ENCODE measurements at regions not wholly inside any gene's neighbourhood (a gene's known extent, or its start where the extent isn't known, plus 50 kb on each side); places are given as distances from the start of the nearest gene placed in this dataset.

GRCh38 chr14:53458368-53458814, 305.3 kb upstream of the DDHD1 start:
- H3K9me3 ChIP-seq, result no peaks in the 10 kb centered on the region
- H3K4me3 ChIP-seq (ENCODE audit: low read depth in 1 of 2, low read length in 1 of 2), result no peak overlapping the region
- H3K27me3 ChIP-seq, result no peaks in the 10 kb centered on the region
- TF ChIP-seq, protein P1, sequence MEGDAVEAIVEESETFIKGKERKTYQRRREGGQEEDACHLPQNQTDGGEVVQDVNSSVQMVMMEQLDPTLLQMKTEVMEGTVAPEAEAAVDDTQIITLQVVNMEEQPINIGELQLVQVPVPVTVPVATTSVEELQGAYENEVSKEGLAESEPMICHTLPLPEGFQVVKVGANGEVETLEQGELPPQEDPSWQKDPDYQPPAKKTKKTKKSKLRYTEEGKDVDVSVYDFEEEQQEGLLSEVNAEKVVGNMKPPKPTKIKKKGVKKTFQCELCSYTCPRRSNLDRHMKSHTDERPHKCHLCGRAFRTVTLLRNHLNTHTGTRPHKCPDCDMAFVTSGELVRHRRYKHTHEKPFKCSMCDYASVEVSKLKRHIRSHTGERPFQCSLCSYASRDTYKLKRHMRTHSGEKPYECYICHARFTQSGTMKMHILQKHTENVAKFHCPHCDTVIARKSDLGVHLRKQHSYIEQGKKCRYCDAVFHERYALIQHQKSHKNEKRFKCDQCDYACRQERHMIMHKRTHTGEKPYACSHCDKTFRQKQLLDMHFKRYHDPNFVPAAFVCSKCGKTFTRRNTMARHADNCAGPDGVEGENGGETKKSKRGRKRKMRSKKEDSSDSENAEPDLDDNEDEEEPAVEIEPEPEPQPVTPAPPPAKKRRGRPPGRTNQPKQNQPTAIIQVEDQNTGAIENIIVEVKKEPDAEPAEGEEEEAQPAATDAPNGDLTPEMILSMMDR (IDR thresholded peaks at IDR 0.05), result no peak
- H3K4me1 ChIP-seq (ENCODE audit: control insufficient read depth in 1 of 2, insufficient read depth in 1 of 2, low read depth in 1 of 2, low read length in 1 of 2), result no peaks in the 10 kb centered on the region
- no peak overlapping the region for H3K27ac ChIP-seq
- H3K36me3 ChIP-seq, result no peaks in the 10 kb centered on the region

DNA sequence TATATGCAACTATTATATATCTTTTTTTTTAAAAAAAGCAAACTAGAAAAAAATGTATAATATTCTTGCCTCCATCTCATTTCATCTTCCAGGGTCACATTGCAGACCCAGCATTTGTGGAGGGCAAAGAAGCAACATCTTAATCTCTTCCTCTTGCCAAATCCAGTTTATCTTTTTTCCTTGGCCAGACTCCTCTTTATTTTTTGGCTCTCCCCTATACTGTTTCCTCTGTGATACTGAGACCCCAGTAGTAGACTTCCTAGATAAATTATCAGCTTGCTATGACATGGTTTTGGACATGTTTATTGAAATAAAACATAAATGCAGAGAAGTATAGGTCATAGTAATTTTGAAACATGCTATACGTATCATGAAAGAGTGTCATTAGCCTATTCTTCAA, 303.8 kb upstream of the DDHD1 start:
- Histone ChIP-seq H3K4me1 (ENCODE audit: control insufficient read depth in 1 of 2, insufficient read depth in 1 of 2, low read depth in 1 of 2, low read length in 1 of 2) (no peaks in the 10 kb centered on the region), H3K27ac (no peak overlapping the region), H3K9me3 (no peaks in the 10 kb centered on the region), H3K27me3 (no peaks in the 10 kb centered on the region), H3K36me3 (no peaks in the 10 kb centered on the region), H3K4me3 (ENCODE audit: low read depth in 1 of 2, low read length in 1 of 2) (no peak overlapping the region)
- TF ChIP-seq, protein P1 (IDR thresholded peaks at IDR 0.05), result no peak

DNA sequence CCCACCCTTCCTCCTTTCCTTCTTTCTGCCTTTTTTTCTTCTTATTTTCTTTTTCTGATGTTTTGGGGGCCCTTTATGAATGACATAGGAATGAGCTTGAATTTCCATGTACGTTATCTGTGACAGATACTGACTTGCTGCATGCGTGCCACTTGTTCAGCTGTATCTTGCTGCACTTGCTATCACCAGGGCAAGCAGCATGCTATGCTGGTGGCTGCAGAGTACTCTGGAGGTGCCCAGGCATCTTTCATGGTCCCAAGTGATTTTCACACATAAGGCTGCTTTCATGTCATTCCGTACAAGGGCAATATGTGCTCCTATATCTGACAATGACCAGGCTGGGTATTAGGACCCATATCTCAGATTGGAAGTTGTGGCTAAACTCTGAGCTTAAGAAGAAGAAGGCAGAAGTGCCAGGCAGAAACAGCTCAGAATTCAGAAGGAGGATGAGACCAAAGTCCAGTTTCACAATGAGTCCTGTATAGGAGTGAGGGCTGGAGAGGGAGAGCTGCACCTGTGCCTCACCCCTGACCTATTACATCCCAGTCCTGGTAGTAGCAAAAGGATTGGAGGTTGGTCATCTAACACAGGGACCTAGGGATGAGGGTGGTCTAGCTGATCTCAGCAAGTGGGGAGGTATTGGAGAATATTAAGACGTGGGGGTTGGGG, 299.0 kb upstream of the DDHD1 start:
- Histone ChIP-seq H3K36me3 (no peaks in the 10 kb centered on the region), H3K4me1 (ENCODE audit: control insufficient read depth in 1 of 2, insufficient read depth in 1 of 2, low read depth in 1 of 2, low read length in 1 of 2) (no peaks in the 10 kb centered on the region), H3K27ac (no peak overlapping the region), H3K27me3 (no peaks in the 10 kb centered on the region), H3K9me3 (no peaks in the 10 kb centered on the region), H3K4me3 (ENCODE audit: low read depth in 1 of 2, low read length in 1 of 2) (no peak overlapping the region)
- TF ChIP-seq, protein P1 (IDR thresholded peaks at IDR 0.05), result no peak

GRCh38 chr14:53450871-53451270, 297.7 kb upstream of the DDHD1 start:
- Histone ChIP-seq H3K27me3 (no peaks in the 10 kb centered on the region), H3K4me1 (ENCODE audit: control insufficient read depth in 1 of 2, insufficient read depth in 1 of 2, low read depth in 1 of 2, low read length in 1 of 2) (no peaks in the 10 kb centered on the region), H3K36me3 (no peaks in the 10 kb centered on the region), H3K4me3 (ENCODE audit: low read depth in 1 of 2, low read length in 1 of 2) (no peak overlapping the region), H3K9me3 (no peaks in the 10 kb centered on the region), H3K27ac (no peak overlapping the region)
- TF ChIP-seq, protein P1 (IDR thresholded peaks at IDR 0.05), result no peak

DNA sequence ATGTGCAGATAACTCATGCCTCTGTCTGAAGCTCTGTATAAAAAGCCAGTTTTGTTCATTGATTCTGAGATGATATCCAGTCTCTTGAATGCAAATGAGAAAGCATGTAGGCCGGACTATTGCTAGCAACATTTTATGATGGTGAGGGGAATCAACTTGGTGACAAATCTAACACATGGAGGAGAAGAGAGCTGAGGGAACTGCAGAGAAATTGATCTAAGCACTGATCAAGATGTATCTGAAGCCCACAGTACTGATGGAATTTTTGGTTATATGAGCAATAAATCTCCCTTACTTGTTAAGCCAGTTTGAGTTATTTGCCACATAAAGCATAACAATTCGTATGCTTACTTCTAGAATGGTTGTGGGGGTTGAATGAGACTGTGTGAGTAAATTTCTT, 295.6 kb upstream of the DDHD1 start:
- Histone ChIP-seq H3K27me3 (no peaks in the 10 kb centered on the region), H3K36me3 (no peaks in the 10 kb centered on the region), H3K27ac (no peak overlapping the region), H3K9me3 (no peaks in the 10 kb centered on the region), H3K4me3 (ENCODE audit: low read depth in 1 of 2, low read length in 1 of 2) (no peak overlapping the region), H3K4me1 (ENCODE audit: control insufficient read depth in 1 of 2, insufficient read depth in 1 of 2, low read depth in 1 of 2, low read length in 1 of 2) (no peaks in the 10 kb centered on the region)
- TF ChIP-seq, protein P1 (IDR thresholded peaks at IDR 0.05), result no peak

Measured in neutrophil (primary cell).